H9 (cell line): ENCODE measurements at regions not wholly inside any gene's neighbourhood (a gene's known extent, or its start where the extent isn't known, plus 50 kb on each side); places are given as distances from the start of the nearest gene placed in this dataset.

Experiments
- DNase-seq: peaks from one replicate; pipeline ENCODE4 v3.0.0-alpha.2; 2017
- H2AFZ ChIP-seq: one replicate; pipeline ENCODE4 v1.6.1; 2013; ENCODE audit warnings: mild to moderate bottlenecking, low read length, control low read depth, moderate library complexity
- H2AK5ac ChIP-seq: 2 replicates; pipeline ENCODE4 v1.6.1; 2013; ENCODE audit warnings: low read length, control low read depth, mixed read lengths; ENCODE audit not compliant: insufficient read length
- H2BK120ac ChIP-seq: one replicate; pipeline ENCODE4 v1.6.1; 2013; ENCODE audit warnings: low read depth, mild to moderate bottlenecking, low read length, control low read depth, inconsistent platforms; ENCODE audit not compliant: poor library complexity, severe bottlenecking
- H2BK12ac ChIP-seq: 2 replicates; pipeline ENCODE4 v1.6.1; 2013; ENCODE audit warnings: low read length, control low read depth, mixed read lengths, low read depth; ENCODE audit not compliant: insufficient read length
- H2BK15ac ChIP-seq: 2 replicates; pipeline ENCODE4 v1.6.1; 2013; ENCODE audit warnings: low read depth, low read length, control low read depth
- H2BK20ac ChIP-seq: one replicate; pipeline ENCODE4 v1.6.1; 2013; ENCODE audit warnings: low read depth, mild to moderate bottlenecking, low read length, control low read depth, inconsistent platforms; ENCODE audit not compliant: poor library complexity, severe bottlenecking
- H2BK5ac ChIP-seq: 2 replicates; pipeline ENCODE4 v1.6.1; 2013; ENCODE audit warnings: low read length, control low read depth, mixed read lengths; ENCODE audit not compliant: insufficient read length
- H3K14ac ChIP-seq: 2 replicates; pipeline ENCODE4 v1.6.1; 2013; ENCODE audit warnings: low read length, control low read depth; ENCODE audit not compliant: insufficient read depth
- H3K18ac ChIP-seq: 2 replicates; pipeline ENCODE4 v1.6.1; 2013; ENCODE audit warnings: low read depth, mild to moderate bottlenecking, mixed read lengths, low read length, control low read depth; ENCODE audit not compliant: insufficient read length
- H3K23ac ChIP-seq: 2 replicates; pipeline ENCODE4 v1.6.1; 2013; ENCODE audit warnings: low read length, control low read depth, mixed read lengths, low read depth; ENCODE audit not compliant: insufficient read length
- H3K23me2 ChIP-seq: 2 replicates; pipeline ENCODE4 v1.6.1; 2013; ENCODE audit warnings: low read depth, mild to moderate bottlenecking, mixed read lengths, low read length, control low read depth; ENCODE audit not compliant: insufficient read length, poor library complexity, severe bottlenecking
- H3K27ac ChIP-seq: 2 replicates; pipeline ENCODE4 v1.5.1; 2013; ENCODE audit warnings: low read length, control low read depth, mixed read lengths, low read depth; ENCODE audit not compliant: insufficient read length
- H3K27me3 ChIP-seq: 2 replicates; pipeline ENCODE4 v1.6.1; 2013; ENCODE audit warnings: low read length, control low read depth, inconsistent platforms; ENCODE audit not compliant: insufficient read depth
- H3K4ac ChIP-seq: 2 replicates; pipeline ENCODE4 v1.6.1; 2013; ENCODE audit warnings: low read depth, mild to moderate bottlenecking, control low read depth, inconsistent platforms, low read length, moderate library complexity
- H3K4me1 ChIP-seq: 2 replicates; pipeline ENCODE4 v1.6.1; 2013; ENCODE audit warnings: low read length, control low read depth, inconsistent platforms; ENCODE audit not compliant: insufficient read depth
- H3K4me2 ChIP-seq: 2 replicates; pipeline ENCODE4 v1.6.1; 2013; ENCODE audit warnings: low read length, control low read depth, mixed read lengths; ENCODE audit not compliant: insufficient read length, insufficient read depth
- H3K56ac ChIP-seq: 2 replicates; pipeline ENCODE4 v1.6.1; 2013; ENCODE audit warnings: low read depth, mild to moderate bottlenecking, mixed read lengths, low read length, control low read depth; ENCODE audit not compliant: insufficient read length
- H3K79me1 ChIP-seq: 2 replicates; pipeline ENCODE4 v1.6.1; 2013; ENCODE audit warnings: low read depth, mild to moderate bottlenecking, moderate library complexity, low read length, control low read depth, inconsistent platforms; ENCODE audit not compliant: insufficient read depth, poor library complexity, severe bottlenecking
- H3K79me2 ChIP-seq: 2 replicates; pipeline ENCODE4 v1.6.1; 2013; ENCODE audit warnings: low read length, control low read depth, inconsistent platforms; ENCODE audit not compliant: insufficient read depth
- H3K9ac ChIP-seq: 2 replicates; pipeline ENCODE4 v1.6.1; 2013; ENCODE audit warnings: low read length, control low read depth, mixed read lengths; ENCODE audit not compliant: insufficient read length; ENCODE audit errors: extremely low read depth
- H3K9me3 ChIP-seq: one replicate; pipeline ENCODE4 v1.6.1; 2013; ENCODE audit warnings: low read depth, low read length, inconsistent platforms; ENCODE audit not compliant: control insufficient read depth
- H3T11ph ChIP-seq: one replicate; pipeline ENCODE4 v1.6.1; 2013; ENCODE audit warnings: mild to moderate bottlenecking, low read length, control low read depth, inconsistent platforms
- H4K20me1 ChIP-seq: one replicate; pipeline ENCODE4 v1.6.1; 2013; ENCODE audit not compliant: control insufficient read depth, insufficient read length, insufficient read depth
- H4K5ac ChIP-seq: 2 replicates; pipeline ENCODE4 v1.6.1; 2013; ENCODE audit warnings: low read depth, mild to moderate bottlenecking, mixed read lengths, low read length, control low read depth; ENCODE audit not compliant: insufficient read length
- H4K8ac ChIP-seq: replicated peaks from 2 replicates; pipeline ENCODE4 v1.6.1; 2013; ENCODE audit warnings: low read length, control low read depth, mixed read lengths, low read depth; ENCODE audit not compliant: insufficient read length
- H4K91ac ChIP-seq: 2 replicates; pipeline ENCODE4 v1.6.1; 2013; ENCODE audit warnings: low read depth, mild to moderate bottlenecking, moderate library complexity, mixed read lengths, low read length, control low read depth; ENCODE audit not compliant: insufficient read length
- H3K27ac Mint-ChIP-seq, 3 experiments: 2 replicates in 2 of 3; 3 replicates in 1 of 3; pipeline ENCODE4 v1.8.0; 2020 to 2021; ENCODE audit warnings: mixed read lengths in 3 of 3, mild to moderate bottlenecking in 1 of 3, moderate library complexity in 1 of 3
- H3K27me3 Mint-ChIP-seq: 2 replicates; pipeline ENCODE4 v1.8.0; 2021; ENCODE audit warnings: low read depth, mild to moderate bottlenecking, moderate library complexity, mixed read lengths
- H3K36me3 Mint-ChIP-seq, 3 experiments: 2 replicates in 2 of 3; 3 replicates in 1 of 3; pipeline ENCODE4 v1.8.0; 2020 to 2021; ENCODE audit warnings: low read depth in 3 of 3, mixed read lengths in 3 of 3; ENCODE audit not compliant: insufficient read depth in 1 of 3
- H3K4me1 Mint-ChIP-seq, 2 experiments: 2 replicates each; pipeline ENCODE4 v1.8.0; 2020; ENCODE audit warnings: mixed read lengths in 2 of 2
- H3K4me3 Mint-ChIP-seq, 2 experiments: 2 replicates in 1 of 2; 3 replicates in 1 of 2; pipeline ENCODE4 v1.8.0; 2020 to 2021; ENCODE audit warnings: mild to moderate bottlenecking in 2 of 2, mixed read lengths in 2 of 2, moderate library complexity in 1 of 2
- H3K9me3 Mint-ChIP-seq, 2 experiments: 2 replicates in 1 of 2; 3 replicates in 1 of 2; pipeline ENCODE4 v1.8.0; 2020; ENCODE audit warnings: mild to moderate bottlenecking in 2 of 2, mixed read lengths in 2 of 2, moderate library complexity in 1 of 2
- CTCF ChIP-seq: fragments of 200-600 bp; sonication (generic); conservative IDR thresholded peaks from 3 replicates; pipeline ENCODE4 v1.8.0; 2021; ENCODE audit warnings: antibody characterized with exemption, mild to moderate bottlenecking
- WGBS: extraction: QIAGEN DNeasy Blood & Tissue Kit; methylation state at CpG from one replicate; pipeline ENCODE4 v1.1.7; 2013; ENCODE audit warnings: missing lambda C conversion rate, low lambda C conversion rate, mixed read lengths; ENCODE audit not compliant: insufficient read length; ENCODE audit errors: extremely low coverage; 5-methylcytosine and 5-hydroxymethylcytosine counted together

DNA sequence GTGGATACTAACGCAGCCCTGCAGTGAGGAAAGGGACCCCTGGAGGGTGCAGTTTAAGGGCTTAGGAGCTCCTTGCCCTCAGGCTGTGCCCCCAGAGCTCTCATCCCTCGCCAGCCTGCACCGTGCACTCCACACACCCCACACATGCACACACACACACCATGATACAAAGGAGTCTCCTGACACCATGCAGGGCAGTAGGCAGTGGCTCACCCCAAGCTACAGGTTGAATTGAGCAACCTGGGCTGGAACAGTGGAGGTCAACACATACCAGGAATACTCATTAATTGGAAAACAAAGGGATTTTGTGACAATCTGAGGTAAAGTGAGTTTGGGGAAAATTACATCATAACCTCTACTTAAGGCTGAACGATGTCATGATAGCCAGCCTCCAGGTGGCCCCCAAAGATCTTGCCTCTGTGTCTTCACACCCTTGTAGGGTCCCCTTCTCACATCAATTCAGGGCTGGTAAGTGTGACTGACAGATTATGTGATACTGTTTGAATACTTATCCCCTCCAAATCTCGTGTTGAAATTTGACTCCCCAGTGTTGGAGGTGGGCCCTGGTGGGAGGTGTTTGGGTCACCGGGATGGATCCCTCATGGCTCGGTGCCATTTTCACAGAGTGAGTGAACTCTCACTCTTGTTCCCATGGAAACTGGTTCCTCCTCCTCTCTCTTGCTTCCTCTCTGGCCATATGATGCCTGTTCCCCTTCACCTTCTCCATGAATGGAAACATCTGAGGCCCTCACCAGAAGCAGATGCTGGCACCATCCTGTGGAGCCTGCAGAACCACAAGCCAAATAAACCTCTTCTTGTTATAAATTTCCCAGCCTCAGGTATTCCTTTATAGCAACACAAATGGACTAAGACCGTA is 111.0 kb upstream of the RAB4A start:
- Histone ChIP-seq H4K5ac (no peak overlapping the region), H2AK5ac (no peak overlapping the region), H3K14ac (0 out of 2 replicates have a peak overlapping the region, but pooled peaks have one; percentile 28), H3K9me3 (no peaks in the 10 kb centered on the region), H4K91ac (no peak overlapping the region), H3K18ac (no peak overlapping the region), H2BK5ac (no peak overlapping the region), H3K4me2 (no peak overlapping the region), H2AFZ (no peak overlapping the region), H3K9ac (no peak overlapping the region), H3K79me2 (no peaks in the 10 kb centered on the region), H2BK120ac (no peak overlapping the region), H3K23ac (no peak overlapping the region), H3K23me2 (no peaks in the 10 kb centered on the region), H2BK12ac (no peak overlapping the region), H3K27me3 (no peaks in the 10 kb centered on the region), H4K8ac (no peak overlapping the region), H3K4me1 (no peaks in the 10 kb centered on the region; the same call in 1 of the 2 replicates), H3K79me1 (no peaks in the 10 kb centered on the region), H3K27ac (no peak overlapping the region), H2BK20ac (no peak overlapping the region), H3K56ac (no peak overlapping the region), H3K4ac (no peak overlapping the region), H4K20me1 (no peaks in the 10 kb centered on the region), H2BK15ac (no peak overlapping the region), H3T11ph (no peak overlapping the region)
- Mint-ChIP-seq H3K27me3 (peaks cover 5% of the 10 kb centered on the region), H3K36me3 (no peaks in the 10 kb centered on the region), H3K4me3 (no peak overlapping the region), H3K4me1 (peaks cover 29 to 47% of the 10 kb centered on the region in 2 experiments), H3K27ac (no peak overlapping the region; a peak in 2 of 7 replicates), H3K9me3 (no peaks in the 10 kb centered on the region)
- DNase-seq: no peak
- no peak for TF ChIP-seq CTCF
- WGBS: no CpG with 5 or more reads among the region's 8 CpGs
